Astrocyte of the hippocampus (primary cell): ENCODE measurements at regions not wholly inside any gene's neighbourhood (a gene's known extent, or its start where the extent isn't known, plus 50 kb on each side); places are given as distances from the start of the nearest gene placed in this dataset.
"Not testable (repeated sequence)": the region's sequence is repeated elsewhere in the genome, so short reads cannot be mapped to it uniquely, and the experiment has no call there.

Source experiments
- DNase-seq: peaks from one replicate; pipeline ENCODE4 v3.0.0; 2011; ENCODE audit warnings: low read depth, low spot score

- DNase-seq, result no peak
Measured at GRCh38 chr12:131340616-131341210, 370.2 kb upstream of the SFSWAP start.

DNA sequence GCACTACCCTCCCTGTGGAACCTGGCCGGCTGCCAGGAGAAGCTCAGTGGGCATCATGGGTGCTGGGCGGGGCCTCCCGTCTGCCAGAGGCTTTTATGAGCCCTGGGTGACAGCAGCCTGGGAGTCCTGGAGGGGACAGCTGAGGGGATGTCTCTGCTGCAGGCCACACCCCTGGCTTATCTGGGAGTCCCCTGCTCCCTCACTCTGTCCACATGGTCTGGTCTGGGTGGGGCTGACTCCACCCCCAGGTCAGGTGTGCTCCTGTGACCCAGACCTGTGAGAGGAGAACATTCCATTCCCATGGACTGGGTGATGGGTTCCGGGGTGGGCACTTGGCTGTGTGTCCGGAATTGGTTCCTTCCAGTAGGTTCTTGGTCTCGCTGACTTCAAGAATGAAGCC, 369.3 kb upstream of the SFSWAP start:
- DNase-seq, result not testable (repeated sequence)

GRCh38 chr12:131343436-131343835, 367.5 kb upstream of the SFSWAP start:
- DNase-seq, result not testable (repeated sequence)

DNA sequence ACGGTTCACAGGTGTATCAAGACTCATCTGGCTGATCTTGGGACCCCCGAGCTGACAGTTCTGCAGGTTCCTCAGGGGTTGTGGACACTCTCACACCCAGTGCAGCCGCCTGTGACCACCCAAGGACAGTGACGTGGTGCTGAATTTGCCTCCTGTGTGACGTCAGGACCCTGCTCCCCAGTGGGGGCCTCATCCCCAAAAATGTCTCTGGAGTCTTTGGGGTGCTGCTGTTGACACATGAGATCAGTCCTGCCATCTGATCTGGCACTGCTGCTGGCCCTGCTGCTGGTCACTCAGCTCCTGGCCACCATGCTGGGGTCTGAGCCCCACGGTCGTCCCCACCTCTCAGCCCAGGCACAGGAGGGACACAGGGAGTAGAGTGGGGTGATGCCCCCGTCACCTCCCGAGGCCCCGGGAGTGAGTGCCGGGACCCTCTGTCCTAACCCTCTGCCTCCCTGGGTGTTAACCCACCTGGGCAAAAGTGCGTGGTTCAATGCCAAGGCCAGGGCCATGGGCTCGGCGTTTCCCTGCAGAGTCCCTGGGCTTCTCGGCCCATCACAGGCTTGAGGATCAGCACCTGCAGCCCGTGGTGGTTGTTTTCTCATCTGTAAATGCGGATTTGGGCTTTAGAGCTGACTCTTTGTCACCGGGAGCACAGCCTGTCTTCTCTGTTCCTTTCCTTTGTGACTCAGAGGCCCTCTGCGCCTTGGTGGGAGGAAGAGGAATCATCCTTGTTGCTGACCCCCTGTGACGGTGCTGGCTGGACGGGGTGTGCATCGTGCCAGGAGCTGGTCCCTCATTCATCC, 366.0 kb upstream of the SFSWAP start:
- not testable (repeated sequence) for DNase-seq

GRCh38 chr12:131345521-131346436, 365.1 kb upstream of the SFSWAP start:
- DNase-seq, result no peak

DNA sequence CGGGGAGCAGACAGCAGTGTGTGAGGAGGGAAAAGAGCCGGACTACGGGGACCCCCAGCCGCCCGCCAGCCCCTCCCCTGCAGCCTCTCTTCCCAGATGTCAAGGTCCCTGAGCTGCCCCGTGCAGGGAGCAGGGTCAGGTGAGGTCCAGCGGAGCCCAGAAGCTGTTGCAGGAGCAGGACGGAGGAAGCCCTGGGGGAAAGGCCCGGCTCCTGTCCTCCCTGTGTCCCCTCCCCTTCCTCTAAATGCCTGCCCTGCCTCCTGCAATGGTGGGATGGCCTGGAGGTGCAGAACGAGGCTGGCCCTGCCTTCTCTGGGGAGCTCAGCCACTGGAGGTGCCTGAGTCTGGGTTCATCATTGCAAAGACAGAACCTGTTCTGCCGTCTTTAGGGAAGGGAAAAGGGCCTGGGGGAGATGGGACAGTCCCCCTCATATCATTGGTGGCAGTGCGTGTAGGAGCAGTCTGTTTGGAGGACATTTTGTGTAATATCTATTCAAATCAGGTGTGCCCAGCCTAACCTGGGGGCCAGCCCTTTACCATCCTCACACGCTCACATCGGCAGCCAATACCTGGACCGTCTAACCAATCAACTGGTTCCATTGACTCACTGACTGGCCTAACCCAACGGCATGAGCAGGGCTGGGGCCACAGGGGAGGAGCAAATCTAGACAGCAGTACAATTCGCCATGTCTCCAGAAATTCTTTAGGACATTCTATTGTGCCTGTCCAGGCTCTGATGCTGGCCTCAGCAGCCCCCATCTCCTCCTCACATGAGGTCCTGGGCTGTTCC, 364.1 kb upstream of the SFSWAP start:
- DNase-seq, result no peak

DNA sequence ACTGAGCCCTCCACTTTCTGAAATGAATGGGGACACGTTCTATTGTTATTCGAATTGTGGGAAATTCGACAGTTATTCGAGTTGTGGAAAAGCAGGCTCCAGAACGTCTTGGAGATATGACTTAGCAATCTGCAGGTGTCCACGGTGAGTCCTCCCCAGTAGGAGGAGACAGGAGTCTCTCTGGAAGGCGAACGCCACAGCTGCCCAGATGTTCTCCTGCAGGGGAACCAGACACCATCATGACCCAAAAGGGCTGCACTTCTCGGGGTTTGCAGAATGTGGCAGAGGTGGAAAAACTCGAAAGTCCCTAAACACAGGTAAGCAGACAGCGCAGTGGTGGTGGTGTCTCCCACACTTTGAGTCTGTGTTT, 363.6 kb upstream of the SFSWAP start:
- DNase-seq, result no peak

DNA sequence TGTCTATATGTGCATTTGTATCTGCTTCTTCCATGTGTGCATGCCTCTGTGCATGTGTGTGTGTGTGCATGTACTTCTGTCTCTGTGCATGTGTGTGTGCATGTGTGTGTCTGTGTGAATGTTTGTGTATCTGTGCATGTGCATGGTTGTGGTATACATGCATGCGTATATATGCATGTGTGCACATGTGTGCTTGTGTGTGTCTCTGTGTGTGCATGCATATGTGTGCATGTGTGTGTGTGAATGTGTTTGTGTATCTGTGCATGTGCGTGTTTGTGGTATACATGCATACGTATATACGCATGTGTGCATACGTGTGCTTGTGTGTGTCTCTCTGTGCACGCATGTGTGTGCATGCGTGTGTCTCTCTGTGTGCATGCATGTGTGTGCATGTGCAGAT, 363.2 kb upstream of the SFSWAP start:
- no peak for DNase-seq

- DNase-seq, result no peak
Measured at GRCh38 chr12:131348231-131348630, 362.7 kb upstream of the SFSWAP start.

GRCh38 chr12:131348646-131349045, 362.2 kb upstream of the SFSWAP start:
- DNase-seq, result no peak

DNA sequence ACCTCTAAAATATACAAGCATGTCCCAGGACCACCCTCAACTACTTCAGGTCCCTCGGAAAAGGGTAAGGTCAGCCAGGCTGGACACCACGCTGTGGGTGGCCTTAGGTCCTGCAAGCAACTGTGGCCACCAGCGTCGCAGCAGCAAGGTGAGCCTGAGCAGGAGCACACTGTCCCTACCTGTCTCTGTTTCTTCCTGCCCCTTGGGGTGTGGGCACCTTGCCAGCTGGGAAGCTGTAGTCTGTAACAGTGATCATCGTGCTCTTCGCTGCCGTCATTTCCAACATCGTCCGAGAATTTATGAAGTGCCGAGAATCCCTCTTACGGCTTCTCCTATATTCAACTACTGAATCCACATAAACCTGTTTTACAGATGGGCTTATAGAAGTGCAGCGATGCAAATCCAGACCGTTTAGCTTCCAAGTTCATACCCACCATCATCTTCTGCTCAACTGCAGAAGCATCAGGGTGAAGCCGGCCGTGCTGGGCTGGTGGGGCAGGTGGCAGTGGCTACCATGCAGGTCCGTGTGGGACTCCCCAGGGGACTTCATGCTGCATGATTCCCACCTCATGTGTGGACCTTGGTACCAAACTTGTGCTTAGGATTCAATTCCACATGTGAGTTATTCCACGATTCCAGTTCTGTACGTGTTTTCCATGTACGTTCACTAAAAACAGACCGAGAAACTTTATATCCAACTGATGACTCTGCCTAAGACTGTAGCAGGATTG, 361.3 kb upstream of the SFSWAP start:
- DNase-seq, result no peak

- no peak for DNase-seq
Measured at GRCh38 chr12:131350943-131351318, 360.0 kb upstream of the SFSWAP start.

- no peak for DNase-seq
Measured at GRCh38 chr12:131351319-131352028, 359.4 kb upstream of the SFSWAP start.

DNA sequence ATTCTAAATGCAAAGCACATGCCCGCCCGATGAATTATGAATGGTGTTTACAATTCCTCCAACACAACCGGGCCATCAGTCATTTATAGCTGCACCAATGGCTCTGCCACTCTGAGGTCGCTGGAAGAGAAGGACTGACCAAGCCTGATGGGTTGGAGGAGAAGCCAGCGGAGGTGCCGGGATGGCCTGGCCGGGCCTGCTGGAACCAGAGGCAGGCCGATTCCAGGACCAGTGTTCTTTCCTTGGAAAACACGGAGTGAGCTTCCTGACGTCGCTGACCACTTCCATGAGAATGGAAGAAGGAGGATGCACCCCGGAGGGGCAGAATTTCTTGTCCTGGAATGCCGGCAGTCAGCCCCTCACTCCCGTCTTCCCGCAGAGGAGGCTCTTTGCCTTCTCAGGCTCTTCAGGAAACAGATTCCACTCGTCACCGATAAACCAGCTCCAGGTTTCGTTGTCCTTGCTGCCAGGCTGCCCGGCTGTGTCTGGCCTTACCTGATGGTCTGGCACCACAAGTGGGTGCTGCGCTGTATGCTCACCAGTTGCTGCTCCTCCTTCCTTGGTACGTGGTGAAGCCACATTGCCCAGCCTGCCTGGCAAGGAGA, 358.5 kb upstream of the SFSWAP start:
- no peak for DNase-seq

DNA sequence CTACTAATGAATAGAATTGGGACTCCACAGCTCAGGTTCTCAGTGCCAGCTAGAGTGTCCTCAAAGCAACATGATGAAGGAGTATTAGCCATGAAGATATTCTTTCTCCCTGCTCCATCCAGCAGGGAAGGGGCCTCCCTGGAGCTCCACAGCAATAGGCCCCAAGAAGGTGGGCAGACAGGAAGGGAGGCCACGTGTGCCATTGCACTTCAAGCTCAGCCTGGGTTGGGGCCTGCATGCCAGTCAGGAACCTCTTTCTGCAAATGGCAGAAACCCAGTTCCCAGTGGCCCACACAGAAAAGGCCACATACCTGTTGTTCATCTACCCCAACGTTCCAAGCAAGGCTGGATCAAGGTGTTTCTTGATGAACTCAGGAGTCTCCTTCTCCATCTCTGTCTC, 357.5 kb upstream of the SFSWAP start:
- no peak for DNase-seq

DNA sequence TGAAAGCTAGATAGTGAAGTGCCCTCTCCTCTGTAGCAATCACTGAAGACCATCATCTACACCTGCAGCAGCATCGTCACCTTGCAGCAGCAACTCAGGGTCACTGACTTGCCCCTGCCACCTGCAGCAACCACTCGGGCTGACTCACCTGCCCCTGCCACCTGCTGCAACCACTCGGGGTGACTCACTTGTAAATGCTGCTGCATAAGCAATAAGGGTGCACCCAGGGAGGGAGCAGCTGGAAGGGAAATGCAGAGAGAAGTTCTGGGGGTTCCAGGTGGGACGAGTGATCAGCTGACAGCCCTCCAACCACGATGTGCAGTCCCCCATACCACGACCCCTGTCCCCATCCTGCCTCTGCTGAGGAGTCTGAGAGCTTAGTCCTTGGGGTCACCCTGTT, 357.1 kb upstream of the SFSWAP start:
- DNase-seq, result no peak

- DNase-seq, result no peak
Measured at GRCh38 chr12:131355361-131356245, 355.3 kb upstream of the SFSWAP start.

DNA sequence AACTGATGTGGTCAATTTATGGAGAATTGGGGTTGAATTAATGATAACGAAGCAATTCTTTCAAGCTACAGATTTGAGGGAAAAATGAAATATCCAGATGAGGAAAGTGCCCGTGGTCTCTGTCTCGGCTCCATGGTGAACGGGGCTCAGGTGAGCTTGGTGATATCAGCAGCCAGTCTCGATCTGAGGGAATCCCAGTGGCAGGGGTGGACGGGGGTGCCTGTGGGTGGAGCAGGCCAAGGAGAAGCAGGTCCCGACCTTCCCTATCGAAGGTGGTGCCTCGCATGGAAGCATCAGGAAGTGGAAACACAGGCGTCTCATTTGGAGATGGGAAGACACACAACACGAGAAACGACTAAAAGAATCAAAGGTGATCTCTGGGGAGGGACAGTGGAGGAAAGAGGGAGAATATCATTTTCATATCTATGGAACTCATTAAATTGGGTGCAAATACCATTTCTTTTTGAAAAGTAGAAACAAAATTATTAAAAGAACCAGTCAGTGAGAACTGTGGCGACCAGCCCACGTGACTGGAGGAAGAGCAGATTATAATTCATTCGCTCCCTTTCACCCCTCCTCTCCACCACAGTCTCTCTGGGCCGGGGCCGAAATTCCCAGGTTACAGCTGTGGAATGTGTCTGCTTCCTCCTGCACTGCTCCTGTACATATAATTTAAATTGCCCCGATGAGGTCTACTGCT, 354.3 kb upstream of the SFSWAP start:
- no peak for DNase-seq
